Tibial nerve (tissue), 4 donors: ENCODE measurements at regions not wholly inside any gene's neighbourhood (a gene's known extent, or its start where the extent isn't known, plus 50 kb on each side); places are given as distances from the start of the nearest gene placed in this dataset.

Source experiments
- EP300 ChIP-seq, 2 donors: sonication (generic); formaldehyde crosslinking; IDR thresholded peaks; one replicate each; pipeline ENCODE4 v1.6.1; 2017; ENCODE audit warnings: antibody characterized with exemption in 2 of 2, mild to moderate bottlenecking in 1 of 2
- TF ChIP-seq, protein P1 (sequence below), 5 experiments: fragments of 200-600 bp in 3 of 5; fragments of 450-650 bp in 2 of 5; sonication (generic) in 3 of 5; IDR thresholded peaks; one replicate each; pipeline ENCODE4 v1.5.1; 2016 to 2019; ENCODE audit warnings: antibody characterized with exemption in 5 of 5, mild to moderate bottlenecking in 3 of 5, moderate library complexity in 2 of 5

DNA sequence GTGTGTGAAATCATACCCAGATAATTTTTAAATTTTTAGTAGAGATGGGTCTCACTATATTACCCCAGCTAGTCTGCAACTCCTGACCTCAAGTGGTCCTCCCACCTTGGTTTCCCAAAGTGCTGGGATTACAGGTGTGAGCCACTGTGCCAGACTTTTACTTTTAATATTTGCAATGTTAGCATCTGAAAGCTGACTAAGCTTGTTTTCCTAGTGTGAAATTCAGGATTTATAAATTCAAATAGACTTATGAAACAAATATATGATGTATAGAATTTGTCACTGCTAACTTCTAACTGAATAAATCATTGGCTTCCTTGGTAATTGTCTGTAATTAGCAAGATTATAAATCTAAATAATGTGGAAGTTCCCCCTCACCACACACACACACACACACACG lies 58.8 kb upstream of the SLC22A23 start:
- TF ChIP-seq, protein P1, sequence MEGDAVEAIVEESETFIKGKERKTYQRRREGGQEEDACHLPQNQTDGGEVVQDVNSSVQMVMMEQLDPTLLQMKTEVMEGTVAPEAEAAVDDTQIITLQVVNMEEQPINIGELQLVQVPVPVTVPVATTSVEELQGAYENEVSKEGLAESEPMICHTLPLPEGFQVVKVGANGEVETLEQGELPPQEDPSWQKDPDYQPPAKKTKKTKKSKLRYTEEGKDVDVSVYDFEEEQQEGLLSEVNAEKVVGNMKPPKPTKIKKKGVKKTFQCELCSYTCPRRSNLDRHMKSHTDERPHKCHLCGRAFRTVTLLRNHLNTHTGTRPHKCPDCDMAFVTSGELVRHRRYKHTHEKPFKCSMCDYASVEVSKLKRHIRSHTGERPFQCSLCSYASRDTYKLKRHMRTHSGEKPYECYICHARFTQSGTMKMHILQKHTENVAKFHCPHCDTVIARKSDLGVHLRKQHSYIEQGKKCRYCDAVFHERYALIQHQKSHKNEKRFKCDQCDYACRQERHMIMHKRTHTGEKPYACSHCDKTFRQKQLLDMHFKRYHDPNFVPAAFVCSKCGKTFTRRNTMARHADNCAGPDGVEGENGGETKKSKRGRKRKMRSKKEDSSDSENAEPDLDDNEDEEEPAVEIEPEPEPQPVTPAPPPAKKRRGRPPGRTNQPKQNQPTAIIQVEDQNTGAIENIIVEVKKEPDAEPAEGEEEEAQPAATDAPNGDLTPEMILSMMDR (IDR thresholded peaks at IDR 0.05), result no peak
- no peak for TF ChIP-seq EP300 (IDR thresholded peaks at IDR 0.05)
